Neural progenitor cell (in vitro differentiated cells): ENCODE measurements at regions not wholly inside any gene's neighbourhood (a gene's known extent, or its start where the extent isn't known, plus 50 kb on each side); places are given as distances from the start of the nearest gene placed in this dataset.

Experiments used
- DNase-seq: peaks from one replicate; pipeline ENCODE4 v3.0.0-alpha.2; 2016; ENCODE audit warnings: low spot score
- H2AFZ ChIP-seq: fragments of 200-600 bp; sonication (generic); replicated peaks from 2 replicates; pipeline ENCODE4 v1.6.1; 2016; ENCODE audit warnings: antibody characterized with exemption
- H3F3A ChIP-seq: fragments of 200-600 bp; sonication (generic); 2 replicates; pipeline ENCODE4 v1.6.1; 2016; ENCODE audit warnings: antibody characterized with exemption, low read depth
- H3K27ac ChIP-seq: fragments of 200-600 bp; sonication (generic); 2 replicates; pipeline ENCODE4 v1.5.1; 2016; ENCODE audit warnings: mild to moderate bottlenecking
- H3K27me3 ChIP-seq: fragments of 200-600 bp; sonication (generic); 2 replicates; pipeline ENCODE4 v1.6.1; 2016; ENCODE audit warnings: mild to moderate bottlenecking, moderate library complexity
- H3K36me3 ChIP-seq: fragments of 200-600 bp; sonication (generic); 2 replicates; pipeline ENCODE4 v1.5.1; 2016
- H3K4me1 ChIP-seq: fragments of 200-600 bp; sonication (generic); 2 replicates; pipeline ENCODE4 v1.6.1; 2016; ENCODE audit warnings: mixed run types
- H3K4me2 ChIP-seq: fragments of 200-600 bp; sonication (generic); 2 replicates; pipeline ENCODE4 v1.6.1; 2016
- H3K4me3 ChIP-seq: fragments of 200-600 bp; sonication (generic); 2 replicates; pipeline ENCODE4 v1.5.1; 2016
- H3K79me2 ChIP-seq: fragments of 200-600 bp; sonication (generic); 2 replicates; pipeline ENCODE4 v1.6.1; 2016; ENCODE audit warnings: low read depth
- H3K9ac ChIP-seq: fragments of 200-600 bp; sonication (generic); 2 replicates; pipeline ENCODE4 v1.6.1; 2016
- H3K9me3 ChIP-seq: fragments of 200-600 bp; sonication (generic); 2 replicates; pipeline ENCODE4 v1.5.1; 2016; ENCODE audit warnings: low read depth
- H4K20me1 ChIP-seq: fragments of 200-600 bp; sonication (generic); 2 replicates; pipeline ENCODE4 v1.6.1; 2016; ENCODE audit warnings: low read depth
- H3K27ac Mint-ChIP-seq: 3 replicates; pipeline ENCODE4 v1.8.0; 2021; ENCODE audit warnings: mixed read lengths
- H3K27me3 Mint-ChIP-seq: 2 replicates; pipeline ENCODE4 v1.8.0; 2022; ENCODE audit warnings: low read depth, mild to moderate bottlenecking, inconsistent platforms, moderate library complexity, mixed read lengths; ENCODE audit not compliant: insufficient read depth
- H3K36me3 Mint-ChIP-seq: 3 replicates; pipeline ENCODE4 v1.8.0; 2021; ENCODE audit warnings: mixed read lengths
- H3K4me1 Mint-ChIP-seq: 3 replicates; pipeline ENCODE4 v1.8.0; 2021; ENCODE audit warnings: mixed read lengths
- H3K4me3 Mint-ChIP-seq: 3 replicates; pipeline ENCODE4 v1.8.0; 2021; ENCODE audit warnings: mild to moderate bottlenecking, moderate library complexity, mixed read lengths
- H3K9me3 Mint-ChIP-seq: 3 replicates; pipeline ENCODE4 v1.8.0; 2020; ENCODE audit warnings: mixed read lengths
- CTCF ChIP-seq: fragments of 200-600 bp; sonication (generic); IDR thresholded peaks from 2 replicates; pipeline ENCODE4 v1.5.1; 2017; ENCODE audit warnings: antibody characterized with exemption, mild to moderate bottlenecking
- EZH2 ChIP-seq: fragments of 200-600 bp; sonication (generic); IDR thresholded peaks from 2 replicates; pipeline ENCODE4 v1.6.1; 2017; ENCODE audit warnings: antibody characterized with exemption, mild to moderate bottlenecking, moderate library complexity
- EZH2phosphoT487 ChIP-seq: fragments of 200-600 bp; sonication (generic); IDR thresholded peaks from 2 replicates; pipeline ENCODE4 v1.6.1; 2017; ENCODE audit warnings: antibody characterized with exemption

- no peak for DNase-seq
- H3K9me3 Mint-ChIP-seq: no peaks in the 10 kb centered on the region
- Histone ChIP-seq H3K27ac (no peak overlapping the region), H3K4me3 (no peak overlapping the region), H3K9ac (no peak overlapping the region), H3K36me3 (no peaks in the 10 kb centered on the region), H3K9me3 (no peaks in the 10 kb centered on the region), H3K27me3 (no peaks in the 10 kb centered on the region), H3K4me1 (no peaks in the 10 kb centered on the region), H2AFZ (no peak overlapping the region), H3F3A (no peaks in the 10 kb centered on the region), H3K79me2 (no peaks in the 10 kb centered on the region), H3K4me2 (no peak overlapping the region), H4K20me1 (no peaks in the 10 kb centered on the region)
- no peaks in the 10 kb centered on the region for H3K36me3 Mint-ChIP-seq
- TF ChIP-seq EZH2phosphoT487 (no peak), CTCF (no peak), EZH2 (no peak)
- H3K4me1 Mint-ChIP-seq: no peaks in the 10 kb centered on the region
- no peak overlapping the region for H3K4me3 Mint-ChIP-seq
- H3K27ac Mint-ChIP-seq: no peak overlapping the region
- peaks cover 3% of the 10 kb centered on the region for H3K27me3 Mint-ChIP-seq
Measured at GRCh38 chr4:180105362-180105761, 2137.8 kb upstream of the TENM3 start.

- Histone ChIP-seq H3K4me2 (no peak overlapping the region), H3K9ac (no peak overlapping the region), H2AFZ (no peak overlapping the region), H3F3A (no peaks in the 10 kb centered on the region), H4K20me1 (no peaks in the 10 kb centered on the region), H3K27ac (no peak overlapping the region), H3K36me3 (no peaks in the 10 kb centered on the region), H3K9me3 (no peaks in the 10 kb centered on the region), H3K4me1 (no peaks in the 10 kb centered on the region), H3K27me3 (no peaks in the 10 kb centered on the region), H3K4me3 (no peak overlapping the region), H3K79me2 (no peaks in the 10 kb centered on the region)
- Mint-ChIP-seq H3K9me3 (no peaks in the 10 kb centered on the region), H3K27me3 (no peaks in the 10 kb centered on the region), H3K4me3 (no peak overlapping the region), H3K4me1 (no peaks in the 10 kb centered on the region), H3K27ac (no peak overlapping the region), H3K36me3 (no peaks in the 10 kb centered on the region)
- DNase-seq: no peak
- no peak for TF ChIP-seq EZH2
- TF ChIP-seq EZH2phosphoT487: no peak
- TF ChIP-seq CTCF: no peak
Measured at GRCh38 chr4:180106122-180106521, 2137.1 kb upstream of the TENM3 start.

- Mint-ChIP-seq H3K36me3 (no peaks in the 10 kb centered on the region), H3K4me1 (no peaks in the 10 kb centered on the region), H3K4me3 (no peak overlapping the region), H3K27ac (no peak overlapping the region), H3K27me3 (no peaks in the 10 kb centered on the region), H3K9me3 (no peaks in the 10 kb centered on the region)
- TF ChIP-seq EZH2phosphoT487: no peak
- no peak for TF ChIP-seq EZH2
- TF ChIP-seq CTCF: no peak
- Histone ChIP-seq H4K20me1 (no peaks in the 10 kb centered on the region), H3K4me1 (no peaks in the 10 kb centered on the region), H3K9me3 (no peaks in the 10 kb centered on the region), H3K27me3 (no peaks in the 10 kb centered on the region), H3K9ac (no peak overlapping the region), H2AFZ (no peak overlapping the region), H3K4me2 (no peak overlapping the region), H3K36me3 (no peaks in the 10 kb centered on the region), H3K27ac (no peak overlapping the region), H3K4me3 (no peak overlapping the region), H3F3A (no peaks in the 10 kb centered on the region), H3K79me2 (no peaks in the 10 kb centered on the region)
- no peak for DNase-seq
Measured at GRCh38 chr4:180106997-180107396, 2136.2 kb upstream of the TENM3 start.

GRCh38 chr4:180116840-180117239 lies 2126.4 kb upstream of the TENM3 start:
- Histone ChIP-seq H3K4me2 (no peak overlapping the region), H3K36me3 (no peaks in the 10 kb centered on the region), H3K9me3 (no peaks in the 10 kb centered on the region), H2AFZ (no peak overlapping the region), H3K9ac (no peak overlapping the region), H3K79me2 (no peaks in the 10 kb centered on the region), H3K27me3 (no peaks in the 10 kb centered on the region), H4K20me1 (no peaks in the 10 kb centered on the region), H3K27ac (no peak overlapping the region), H3K4me3 (no peak overlapping the region), H3K4me1 (peaks cover 5% of the 10 kb centered on the region), H3F3A (no peaks in the 10 kb centered on the region)
- no peak overlapping the region for H3K4me3 Mint-ChIP-seq
- H3K36me3 Mint-ChIP-seq: no peaks in the 10 kb centered on the region
- H3K9me3 Mint-ChIP-seq: no peaks in the 10 kb centered on the region
- H3K27ac Mint-ChIP-seq: no peak overlapping the region
- no peak for DNase-seq
- no peaks in the 10 kb centered on the region for H3K27me3 Mint-ChIP-seq
- TF ChIP-seq EZH2phosphoT487 (no peak), CTCF (no peak), EZH2 (no peak)
- no peaks in the 10 kb centered on the region for H3K4me1 Mint-ChIP-seq
